ENCODE measurements at regions not wholly inside any gene's neighbourhood (a gene's known extent, or its start where the extent isn't known, plus 50 kb on each side); places are given as distances from the start of the nearest gene placed in this dataset.

DNA sequence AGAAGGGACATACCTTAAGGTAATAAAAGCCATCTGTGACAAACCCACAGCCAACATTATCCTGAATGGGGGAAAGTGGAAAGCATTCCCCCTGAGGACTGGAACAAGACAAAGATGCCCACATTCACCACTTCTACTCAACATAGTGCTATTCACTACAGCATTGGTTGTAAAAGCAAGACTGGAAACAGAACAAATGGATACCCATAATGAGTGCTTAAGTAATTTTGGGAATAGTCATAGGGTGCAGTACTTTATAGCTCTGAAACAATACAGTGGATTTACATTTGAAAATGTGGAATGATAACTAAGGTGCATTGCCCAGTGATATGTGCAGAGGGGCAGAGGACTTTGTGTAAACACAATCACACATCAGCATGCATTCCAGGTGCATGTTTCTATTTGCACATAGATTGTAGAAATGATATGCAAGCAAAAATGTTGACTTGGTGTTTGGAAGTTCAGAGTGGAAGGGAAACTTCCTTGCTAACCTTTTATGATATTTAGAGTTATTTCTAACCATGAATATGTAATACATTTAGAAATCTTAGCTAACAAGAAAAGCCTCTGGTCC lies 112.3 kb downstream of the IGLL1 start:
- TF ChIP-seq, protein P1, sequence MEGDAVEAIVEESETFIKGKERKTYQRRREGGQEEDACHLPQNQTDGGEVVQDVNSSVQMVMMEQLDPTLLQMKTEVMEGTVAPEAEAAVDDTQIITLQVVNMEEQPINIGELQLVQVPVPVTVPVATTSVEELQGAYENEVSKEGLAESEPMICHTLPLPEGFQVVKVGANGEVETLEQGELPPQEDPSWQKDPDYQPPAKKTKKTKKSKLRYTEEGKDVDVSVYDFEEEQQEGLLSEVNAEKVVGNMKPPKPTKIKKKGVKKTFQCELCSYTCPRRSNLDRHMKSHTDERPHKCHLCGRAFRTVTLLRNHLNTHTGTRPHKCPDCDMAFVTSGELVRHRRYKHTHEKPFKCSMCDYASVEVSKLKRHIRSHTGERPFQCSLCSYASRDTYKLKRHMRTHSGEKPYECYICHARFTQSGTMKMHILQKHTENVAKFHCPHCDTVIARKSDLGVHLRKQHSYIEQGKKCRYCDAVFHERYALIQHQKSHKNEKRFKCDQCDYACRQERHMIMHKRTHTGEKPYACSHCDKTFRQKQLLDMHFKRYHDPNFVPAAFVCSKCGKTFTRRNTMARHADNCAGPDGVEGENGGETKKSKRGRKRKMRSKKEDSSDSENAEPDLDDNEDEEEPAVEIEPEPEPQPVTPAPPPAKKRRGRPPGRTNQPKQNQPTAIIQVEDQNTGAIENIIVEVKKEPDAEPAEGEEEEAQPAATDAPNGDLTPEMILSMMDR (conservative IDR thresholded peaks at IDR 0.05; ENCODE audit: low read depth, low read length) = no peak
- TF ChIP-seq EZH2 (IDR thresholded peaks at IDR 0.05; ENCODE audit: borderline replicate concordance, low read depth, low read length, poor library complexity, severe bottlenecking) = no peak
